Endothelial cell of umbilical vein (primary cell): ENCODE measurements at regions not wholly inside any gene's neighbourhood (a gene's known extent, or its start where the extent isn't known, plus 50 kb on each side); places are given as distances from the start of the nearest gene placed in this dataset.

ENCODE experiments used
- BruUV-seq: library from RNA; stranded (reverse); fragments of 400-500 nt; replicated peaks from 2 replicates; lab custom pipeline; 2021; lab: Mats Ljungman, UMichigan
- CTCF ChIA-PET: fragments of 300-600, 350-600 bp; sonication (Branson Sonifier 250); formaldehyde crosslinking; loops from one replicate; lab custom pipeline; 2021; ENCODE audit warnings: antibody characterized with exemption, inconsistent platforms; lab: Charles Lee
- POLR2A ChIA-PET: fragments of 300-600, 350-600 bp; sonication (Branson Sonifier 250); formaldehyde crosslinking; loops from one replicate; lab custom pipeline; 2021; ENCODE audit warnings: antibody characterized with exemption, inconsistent platforms; lab: Charles Lee
- DNase-seq: peaks from one replicate; pipeline ENCODE4 v3.0.0-alpha.2; 2011; ENCODE audit warnings: low read depth, low spot score
- FAIRE-seq: peaks from 2 replicates; lab custom pipeline; 2011; peaks lifted over from hg19 to GRCh38; lab: Jason Lieb, UNC
- H2AFZ ChIP-seq: 2 replicates; pipeline ENCODE4 v1.6.0; 2012; ENCODE audit warnings: low read depth, low read length, control low read depth, inconsistent platforms
- H3K27ac ChIP-seq: 2 replicates; pipeline ENCODE4 v1.5.1; 2011; ENCODE audit warnings: low read depth, mild to moderate bottlenecking, control low read depth, low read length, moderate library complexity; ENCODE audit not compliant: insufficient read depth
- H3K27me3 ChIP-seq, 2 experiments: 2 replicates each; pipeline versions ENCODE4 v1.6.0 to v1.6.1; 2011; ENCODE audit warnings: low read length in 2 of 2, mixed read lengths in 1 of 2; ENCODE audit not compliant: control insufficient read depth in 2 of 2, insufficient read depth in 2 of 2
- H3K36me3 ChIP-seq, 2 experiments: 2 replicates in 1 of 2; 3 replicates in 1 of 2; pipeline ENCODE4 v1.5.1; 2011; ENCODE audit warnings: low read length in 2 of 2, mild to moderate bottlenecking in 1 of 2, moderate library complexity in 1 of 2; ENCODE audit not compliant: control insufficient read depth in 2 of 2, insufficient read depth in 2 of 2; ENCODE audit errors: extremely low read depth in 1 of 2
- H3K4me1 ChIP-seq: 3 replicates; pipeline ENCODE4 v1.5.1; 2011; ENCODE audit warnings: mild to moderate bottlenecking, low read length; ENCODE audit not compliant: control insufficient read depth, insufficient read depth; ENCODE audit errors: extremely low read depth
- H3K4me2 ChIP-seq: 2 replicates; pipeline ENCODE4 v1.6.1; 2011; ENCODE audit warnings: low read length, control low read depth, mixed read lengths; ENCODE audit not compliant: insufficient read depth
- H3K4me3 ChIP-seq, 3 experiments: fragments of 200-600 bp in 1 of 3; sonication (generic), shearing (Covaris generic) in 1 of 3; replicated peaks in 1 of 3; 2 replicates each; pipeline ENCODE4 v1.5.1; 2011 to 2016; ENCODE audit warnings: control low read depth in 3 of 3, low read length in 3 of 3, mild to moderate bottlenecking in 2 of 3, inconsistent platforms in 1 of 3, low read depth in 1 of 3, moderate library complexity in 1 of 3; ENCODE audit not compliant: insufficient read depth in 1 of 3
- H3K79me2 ChIP-seq: 2 replicates; pipeline ENCODE4 v1.6.0; 2012; ENCODE audit warnings: low read length, inconsistent platforms; ENCODE audit not compliant: control insufficient read depth, insufficient read depth
- H3K9ac ChIP-seq: replicated peaks from 2 replicates; pipeline ENCODE3; 2011; ENCODE audit warnings: low read length, control low read depth; ENCODE audit not compliant: insufficient read depth; ENCODE audit errors: extremely low read depth
- H3K9me1 ChIP-seq: replicated peaks from 3 replicates; pipeline ENCODE4 v1.6.0; 2011; ENCODE audit warnings: mild to moderate bottlenecking, low read length; ENCODE audit not compliant: control insufficient read depth, insufficient read depth; ENCODE audit errors: extremely low read depth
- H3K9me3 ChIP-seq: replicated peaks from 2 replicates; pipeline ENCODE4 v1.5.1; 2012; ENCODE audit warnings: low read length, inconsistent platforms; ENCODE audit not compliant: control insufficient read depth, insufficient read depth
- H4K20me1 ChIP-seq: replicated peaks from 2 replicates; pipeline ENCODE3; 2011; ENCODE audit warnings: mild to moderate bottlenecking, low read length; ENCODE audit not compliant: control insufficient read depth, insufficient read depth; ENCODE audit errors: extremely low read depth
- CTCF ChIP-seq, 2 donors: IDR thresholded peaks; 1 replicate in 1 of 2; 2 replicates in 1 of 2; pipeline ENCODE4 v1.5.1; 2011; ENCODE audit warnings: low read length in 2 of 2, mild to moderate bottlenecking in 2 of 2, moderate library complexity in 2 of 2, control low read depth in 1 of 2, inconsistent platforms in 1 of 2, low read depth in 1 of 2; ENCODE audit not compliant: insufficient read depth in 1 of 2; ENCODE audit errors: extremely low read depth in 1 of 2
- EZH2 ChIP-seq: IDR thresholded peaks from 2 replicates; pipeline ENCODE4 v1.6.1; 2012; ENCODE audit warnings: borderline replicate concordance, low read depth, mild to moderate bottlenecking, moderate library complexity, low read length, inconsistent platforms; ENCODE audit not compliant: severe bottlenecking
- FOS ChIP-seq: IDR thresholded peaks from 2 replicates; pipeline ENCODE4 v1.6.1; 2011; ENCODE audit warnings: mild to moderate bottlenecking, low read length, moderate library complexity, borderline replicate concordance; ENCODE audit not compliant: insufficient read depth
- GATA2 ChIP-seq: IDR thresholded peaks from 2 replicates; pipeline ENCODE4 v1.7.0; 2011; ENCODE audit warnings: low read depth, mild to moderate bottlenecking, moderate library complexity, mixed read lengths, low read length; ENCODE audit not compliant: insufficient read length, insufficient read depth
- MYC ChIP-seq: IDR thresholded peaks from one replicate; pipeline ENCODE4 v1.6.1; 2011; ENCODE audit warnings: mild to moderate bottlenecking, low read depth, low read length
- POLR2AphosphoS5 ChIP-seq: IDR thresholded peaks from 2 replicates; pipeline ENCODE4 v1.6.1; 2012; ENCODE audit warnings: low read depth, mild to moderate bottlenecking, control low read depth, low read length, moderate library complexity; ENCODE audit not compliant: insufficient read depth
- dilution Hi-C: fragments of 300-500 bp; cut with MboI; formaldehyde crosslinking; loops from one replicate; pipeline ENCODE4 v1.15.0; 2019; ENCODE audit warnings: low sequenced_read_pairs; ENCODE audit not compliant: extremely low pct_ligation_motif_present
- intact Hi-C: fragments of 100-400 bp; cut with micrococcal nuclease; formaldehyde crosslinking; loops from one replicate; pipeline ENCODE4 v1.10.0; 2022
- TF ChIP-seq, protein P1 (sequence below): IDR thresholded peaks from 2 replicates; pipeline ENCODE4 v1.6.1; 2011; ENCODE audit not compliant: insufficient read depth, insufficient read length

DNA sequence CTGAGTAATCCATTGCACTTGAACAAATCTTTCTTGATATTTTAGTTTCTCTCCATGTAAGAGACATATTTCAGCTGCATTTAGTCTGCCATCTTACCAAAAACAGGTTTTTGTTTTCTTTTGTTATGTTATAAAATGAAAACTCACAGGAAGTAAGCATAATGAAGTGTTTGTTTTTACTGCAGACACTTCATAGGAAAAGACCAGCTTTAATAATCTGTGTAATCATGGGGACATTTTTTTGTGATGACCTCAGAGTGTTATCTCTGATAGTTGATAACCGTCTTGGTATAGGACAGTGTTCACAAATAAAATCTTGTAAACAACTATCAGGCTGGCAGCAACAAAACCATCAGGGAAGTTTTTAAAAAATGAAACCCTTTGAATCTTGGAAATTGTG is 266.2 kb upstream of the OR4E1 start:
- Histone ChIP-seq H4K20me1 (no peaks in the 10 kb centered on the region), H3K4me1 (peaks cover 14% of the 10 kb centered on the region), H3K9me3 (no peaks in the 10 kb centered on the region), H3K36me3 (no peaks in the 10 kb centered on the region), H3K4me2 (peak overlapping the region; percentile 64), H3K79me2 (no peaks in the 10 kb centered on the region), H3K9me1 (no peaks in the 10 kb centered on the region), H3K4me3 (no peak overlapping the region), H3K27ac (no peak overlapping the region), H3K9ac (no peak overlapping the region), H3K27me3 (no peaks in the 10 kb centered on the region), H2AFZ (peak overlapping the region; percentile 37)
- FAIRE-seq (no peak), DNase-seq (no peak)
- TF ChIP-seq FOS, result peak; percentile 23
- TF ChIP-seq POLR2AphosphoS5, result no peak
- TF ChIP-seq GATA2, result peak; percentile 45
- no TSS peak for BruUV-seq
- intact Hi-C loops (no loop called here), dilution Hi-C loops (no loop called here)
- POLR2A ChIA-PET, result no interaction called here
- CTCF ChIA-PET, result interaction anchor here (0.8 to 1.8 kb wide), 3 partner anchors 22 to 88 kb away, joined by 3 to 5 read pairs (median 3); no protein-coding TSS in a partner anchor

DNA sequence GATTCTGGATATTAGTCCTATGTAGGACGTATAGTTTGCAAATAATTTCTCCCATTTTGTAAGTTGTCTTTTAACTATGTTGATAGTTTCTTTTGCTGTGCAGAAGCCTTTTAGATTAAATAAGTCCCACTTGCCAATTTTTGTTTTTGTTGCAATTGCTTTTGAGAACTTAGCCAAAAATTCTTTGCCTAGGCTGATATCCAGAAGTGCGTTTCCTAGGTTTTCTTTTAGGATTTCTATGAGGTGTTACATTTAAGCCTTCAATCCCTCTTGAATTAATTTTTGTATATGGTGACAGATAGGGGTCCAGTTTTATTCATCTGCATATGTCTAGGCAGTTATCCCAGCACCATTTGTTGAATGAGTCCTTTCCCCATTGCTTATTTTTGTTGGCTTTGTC is 264.4 kb upstream of the OR4E1 start:
- Histone ChIP-seq H3K4me2 (no peak overlapping the region), H2AFZ (no peak overlapping the region), H3K36me3 (no peaks in the 10 kb centered on the region), H3K4me1 (peaks cover 14% of the 10 kb centered on the region), H3K27me3 (no peaks in the 10 kb centered on the region), H4K20me1 (no peaks in the 10 kb centered on the region), H3K9ac (no peak overlapping the region), H3K4me3 (no peak overlapping the region), H3K9me3 (no peaks in the 10 kb centered on the region), H3K79me2 (no peaks in the 10 kb centered on the region), H3K27ac (no peak overlapping the region), H3K9me1 (no peaks in the 10 kb centered on the region)
- no TSS peak for BruUV-seq
- dilution Hi-C loops, result no loop called here
- ChIA-PET POLR2A (no interaction called here), CTCF (interaction anchor here (1.0 kb wide), 1 partner anchor 86 kb away, joined by 3 read pairs; no protein-coding TSS in a partner anchor)
- TF ChIP-seq, protein P1, sequence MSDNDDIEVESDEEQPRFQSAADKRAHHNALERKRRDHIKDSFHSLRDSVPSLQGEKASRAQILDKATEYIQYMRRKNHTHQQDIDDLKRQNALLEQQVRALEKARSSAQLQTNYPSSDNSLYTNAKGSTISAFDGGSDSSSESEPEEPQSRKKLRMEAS, result no peak
- TF ChIP-seq CTCF (IDR thresholded peaks at IDR 0.05; ENCODE audit: extremely low read depth in 1 of 2, insufficient read depth in 1 of 2, low read depth in 1 of 2, low read length in 2 of 2), result no peak
- TF ChIP-seq MYC, result no peak
- TF ChIP-seq EZH2, result no peak
- FAIRE-seq (no peak), DNase-seq (no peak)
- intact Hi-C loops, result no loop called here
